ENCODE measurements at regions not wholly inside any gene's neighbourhood (a gene's known extent, or its start where the extent isn't known, plus 50 kb on each side); places are given as distances from the start of the nearest gene placed in this dataset.

GRCh38 chrX:10944136-10944885 is 166.8 kb upstream of the HCCS start:
- Mint-ChIP-seq H3K4me1 (ENCODE audit: low read depth) (no peaks in the 10 kb centered on the region), H3K9me3 (no peaks in the 10 kb centered on the region), H3K27me3 (no peaks in the 10 kb centered on the region), H3K36me3 (ENCODE audit: low read depth) (no peaks in the 10 kb centered on the region), H3K4me3 (no peak overlapping the region), H3K27ac (no peak overlapping the region)
- TF ChIP-seq CTCF (IDR thresholded peaks at IDR 0.05) = no peak
- DNase-seq (no peak), ATAC-seq (ENCODE audit: poor library complexity) (no peak)
- no peaks in the 10 kb centered on the region for H3K36me3 ChIP-seq (ENCODE audit: insufficient read depth, low read length)
- CTCF ChIA-PET = no interaction called here
- POLR2A ChIA-PET = no interaction called here
- no peaks in the 10 kb centered on the region for H3K27me3 ChIP-seq (ENCODE audit: control insufficient read depth in 1 of 2, insufficient read depth in 2 of 2, low read length in 2 of 2)
- intact Hi-C loops (cut with DNase I, micrococcal nuclease) = no loop called here
- no peaks in the 10 kb centered on the region for H3K9me3 ChIP-seq (ENCODE audit: control insufficient read depth in 1 of 2, insufficient read depth in 1 of 2, low read length in 2 of 2)
- H3K4me3 ChIP-seq (ENCODE audit: low read length) = no peak overlapping the region
- no peak overlapping the region for H3K27ac ChIP-seq (ENCODE audit: low read depth in 1 of 2, low read length in 2 of 2)
- no peaks in the 10 kb centered on the region for H3K4me1 ChIP-seq (ENCODE audit: insufficient read depth, low read length)

DNA sequence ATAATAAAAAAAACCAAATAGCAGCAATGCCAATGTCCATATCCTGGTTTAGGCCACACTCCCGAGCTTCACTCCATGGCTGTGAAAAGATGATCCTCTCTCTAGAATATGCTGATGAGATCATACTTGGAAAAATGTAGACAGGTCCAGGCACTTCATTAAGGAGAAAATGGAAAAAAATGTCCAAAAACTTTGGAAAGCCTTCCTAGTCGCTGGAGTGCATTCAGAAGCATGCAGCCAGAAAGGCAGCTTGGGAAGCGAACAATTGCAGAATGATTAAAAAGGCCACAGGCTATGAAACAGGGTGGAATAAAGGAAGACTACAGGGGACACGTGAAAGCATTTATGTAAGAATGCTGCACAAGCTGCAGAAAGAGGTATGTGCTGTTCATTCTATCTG is 165.6 kb upstream of the HCCS start:
- H3K27ac Mint-ChIP-seq = no peak overlapping the region
- no peaks in the 10 kb centered on the region for H3K36me3 Mint-ChIP-seq (ENCODE audit: low read depth)
- TF ChIP-seq CTCF (IDR thresholded peaks at IDR 0.05) = no peak
- H3K36me3 ChIP-seq (ENCODE audit: insufficient read depth, low read length) = no peaks in the 10 kb centered on the region
- no peak overlapping the region for H3K27ac ChIP-seq (ENCODE audit: low read depth in 1 of 2, low read length in 2 of 2)
- DNase-seq (no peak), ATAC-seq (ENCODE audit: poor library complexity) (no peak)
- no peaks in the 10 kb centered on the region for H3K27me3 Mint-ChIP-seq
- intact Hi-C loops (cut with DNase I, micrococcal nuclease) = no loop called here
- ChIA-PET POLR2A (no interaction called here), CTCF (no interaction called here)
- H3K4me1 ChIP-seq (ENCODE audit: insufficient read depth, low read length) = no peaks in the 10 kb centered on the region
- H3K9me3 ChIP-seq (ENCODE audit: control insufficient read depth in 1 of 2, insufficient read depth in 1 of 2, low read length in 2 of 2) = no peaks in the 10 kb centered on the region
- peaks cover 6% of the 10 kb centered on the region for H3K9me3 Mint-ChIP-seq
- H3K4me1 Mint-ChIP-seq (ENCODE audit: low read depth) = no peaks in the 10 kb centered on the region
- H3K27me3 ChIP-seq (ENCODE audit: control insufficient read depth in 1 of 2, insufficient read depth in 2 of 2, low read length in 2 of 2) = no peaks in the 10 kb centered on the region
- H3K4me3 Mint-ChIP-seq = no peak overlapping the region
- H3K4me3 ChIP-seq (ENCODE audit: low read length) = no peak overlapping the region

DNA sequence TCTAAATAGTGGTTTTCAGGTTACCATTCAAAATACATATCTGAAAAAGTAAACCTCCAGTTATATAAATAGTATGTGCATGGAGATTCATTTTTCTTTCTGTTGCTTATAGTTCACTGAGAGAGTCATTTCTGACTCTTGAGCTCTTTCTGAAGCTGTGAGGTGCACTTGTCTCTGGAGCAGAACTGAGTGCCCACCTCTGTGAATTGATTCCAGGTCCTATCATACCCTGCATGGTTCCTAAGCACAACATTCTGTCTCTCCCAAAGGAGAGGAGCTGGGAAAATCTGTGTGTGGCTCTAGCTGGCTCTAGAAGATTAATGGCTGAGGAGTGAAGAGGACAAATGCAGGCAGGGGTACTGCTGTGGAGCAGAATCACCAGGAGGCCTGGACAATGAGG is 161.6 kb upstream of the HCCS start:
- H3K4me3 ChIP-seq (ENCODE audit: low read length) = no peak overlapping the region
- no peaks in the 10 kb centered on the region for H3K4me1 Mint-ChIP-seq (ENCODE audit: low read depth)
- CTCF ChIA-PET = no interaction called here
- H3K4me1 ChIP-seq (ENCODE audit: insufficient read depth, low read length) = no peaks in the 10 kb centered on the region
- no peak overlapping the region for H3K4me3 Mint-ChIP-seq
- no peaks in the 10 kb centered on the region for H3K36me3 ChIP-seq (ENCODE audit: insufficient read depth, low read length)
- no peaks in the 10 kb centered on the region for H3K27me3 ChIP-seq (ENCODE audit: control insufficient read depth in 1 of 2, insufficient read depth in 2 of 2, low read length in 2 of 2)
- peaks cover 0 to 11% of the 10 kb centered on the region in 2 experiments for H3K9me3 ChIP-seq (ENCODE audit: control insufficient read depth in 1 of 2, insufficient read depth in 1 of 2, low read length in 2 of 2)
- POLR2A ChIA-PET = no interaction called here
- H3K36me3 Mint-ChIP-seq (ENCODE audit: low read depth) = no peaks in the 10 kb centered on the region
- intact Hi-C loops (cut with DNase I, micrococcal nuclease) = no loop called here
- ATAC-seq (ENCODE audit: poor library complexity) (no peak), DNase-seq (no peak)
- no peaks in the 10 kb centered on the region for H3K27me3 Mint-ChIP-seq
- TF ChIP-seq CTCF (IDR thresholded peaks at IDR 0.05) = no peak
- H3K27ac Mint-ChIP-seq = no peak overlapping the region
- H3K9me3 Mint-ChIP-seq = peaks cover 6% of the 10 kb centered on the region
- H3K27ac ChIP-seq (ENCODE audit: low read depth in 1 of 2, low read length in 2 of 2) = no peak overlapping the region

Data from CD4-positive, alpha-beta T cell (primary cell).